Progenitor cell of endocrine pancreas (in vitro differentiated cells): ENCODE measurements at regions not wholly inside any gene's neighbourhood (a gene's known extent, or its start where the extent isn't known, plus 50 kb on each side); places are given as distances from the start of the nearest gene placed in this dataset.
A peak's percentile ranks its signal among the peaks of the same experiment; 100 is the strongest.

ENCODE experiments used
- DNase-seq: peaks from one replicate; pipeline ENCODE4 v3.0.0; 2021; ENCODE audit warnings: low spot score; ENCODE audit not compliant: unreplicated experiment
- H3K27ac Mint-ChIP-seq: 2 replicates; pipeline ENCODE4 v1.8.0; 2021; ENCODE audit warnings: mild to moderate bottlenecking, moderate library complexity, mixed read lengths
- H3K27me3 Mint-ChIP-seq: 2 replicates; pipeline ENCODE4 v1.8.0; 2021; ENCODE audit warnings: mixed read lengths
- H3K36me3 Mint-ChIP-seq: 2 replicates; pipeline ENCODE4 v1.8.0; 2022; ENCODE audit warnings: mixed read lengths; ENCODE audit not compliant: insufficient read depth
- H3K4me1 Mint-ChIP-seq: 2 replicates; pipeline ENCODE4 v1.8.0; 2021; ENCODE audit warnings: low read depth, mixed read lengths
- H3K4me3 Mint-ChIP-seq: 2 replicates; pipeline ENCODE4 v1.8.0; 2021; ENCODE audit warnings: low read depth, mild to moderate bottlenecking, moderate library complexity, mixed read lengths
- H3K9me3 Mint-ChIP-seq: 2 replicates; pipeline ENCODE4 v1.8.0; 2021; ENCODE audit warnings: low read depth, mixed read lengths
- TF ChIP-seq, protein P1 (sequence below): fragments of 200-600 bp; sonication (generic); IDR thresholded peaks from one replicate; pipeline ENCODE4 v1.5.0; 2021; ENCODE audit warnings: antibody characterized with exemption, mild to moderate bottlenecking; ENCODE audit not compliant: unreplicated experiment

DNA sequence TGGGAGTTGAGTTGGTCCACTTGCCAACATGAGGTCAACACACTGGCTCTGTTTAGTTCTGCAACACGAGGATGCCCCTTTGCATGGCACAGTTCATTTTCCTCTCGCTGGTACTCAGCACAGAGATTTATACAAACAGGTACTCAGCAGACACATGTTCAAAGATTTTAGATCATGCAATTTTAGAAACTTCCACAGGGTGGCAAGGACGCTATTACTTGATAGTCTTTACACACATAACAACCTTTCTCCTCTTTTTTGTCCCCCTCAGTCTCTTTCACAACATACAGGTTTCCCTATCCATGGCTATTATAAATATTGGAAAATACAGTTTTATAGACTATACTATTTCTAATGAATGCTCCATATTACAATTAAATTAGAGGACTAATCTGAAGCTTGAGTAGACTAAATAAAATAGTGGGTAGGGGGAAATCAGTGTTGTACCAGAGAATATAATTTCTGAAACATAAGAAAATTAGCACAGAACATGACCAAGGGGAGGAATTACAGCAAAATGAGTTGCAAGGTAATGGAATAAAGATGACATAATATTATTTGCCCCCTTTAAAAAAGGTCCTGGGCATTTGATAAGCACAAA lies 331.8 kb upstream of the BTBD3 start:
- Mint-ChIP-seq H3K4me3 (no peak overlapping the region), H3K4me1 (no peaks in the 10 kb centered on the region), H3K36me3 (no peaks in the 10 kb centered on the region), H3K9me3 (no peaks in the 10 kb centered on the region), H3K27ac (no peak overlapping the region), H3K27me3 (no peaks in the 10 kb centered on the region)
- no peak for DNase-seq
- TF ChIP-seq, protein P1, sequence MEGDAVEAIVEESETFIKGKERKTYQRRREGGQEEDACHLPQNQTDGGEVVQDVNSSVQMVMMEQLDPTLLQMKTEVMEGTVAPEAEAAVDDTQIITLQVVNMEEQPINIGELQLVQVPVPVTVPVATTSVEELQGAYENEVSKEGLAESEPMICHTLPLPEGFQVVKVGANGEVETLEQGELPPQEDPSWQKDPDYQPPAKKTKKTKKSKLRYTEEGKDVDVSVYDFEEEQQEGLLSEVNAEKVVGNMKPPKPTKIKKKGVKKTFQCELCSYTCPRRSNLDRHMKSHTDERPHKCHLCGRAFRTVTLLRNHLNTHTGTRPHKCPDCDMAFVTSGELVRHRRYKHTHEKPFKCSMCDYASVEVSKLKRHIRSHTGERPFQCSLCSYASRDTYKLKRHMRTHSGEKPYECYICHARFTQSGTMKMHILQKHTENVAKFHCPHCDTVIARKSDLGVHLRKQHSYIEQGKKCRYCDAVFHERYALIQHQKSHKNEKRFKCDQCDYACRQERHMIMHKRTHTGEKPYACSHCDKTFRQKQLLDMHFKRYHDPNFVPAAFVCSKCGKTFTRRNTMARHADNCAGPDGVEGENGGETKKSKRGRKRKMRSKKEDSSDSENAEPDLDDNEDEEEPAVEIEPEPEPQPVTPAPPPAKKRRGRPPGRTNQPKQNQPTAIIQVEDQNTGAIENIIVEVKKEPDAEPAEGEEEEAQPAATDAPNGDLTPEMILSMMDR = peak; percentile 63

DNA sequence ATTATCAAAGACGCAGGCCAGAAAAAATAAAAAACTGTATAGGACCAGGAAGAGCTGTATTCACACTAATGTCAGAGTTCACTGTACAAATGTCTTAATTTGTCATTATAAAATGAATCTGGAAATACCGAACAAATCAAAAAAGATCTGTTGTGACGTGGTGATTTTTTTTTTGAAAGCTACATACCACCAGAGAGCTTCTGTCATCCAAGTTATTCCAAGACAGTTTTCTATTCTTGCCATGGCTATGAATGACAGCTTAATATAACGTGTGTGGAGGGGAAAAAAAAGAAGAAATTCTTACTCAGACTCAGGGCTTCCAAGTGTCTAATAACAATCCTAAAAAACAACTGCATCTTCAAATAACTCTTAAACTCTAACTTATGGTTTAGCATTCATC lies 328.8 kb upstream of the BTBD3 start:
- no peaks in the 10 kb centered on the region for H3K27me3 Mint-ChIP-seq
- TF ChIP-seq, protein P1 = no peak
- no peak for DNase-seq
- no peak overlapping the region for H3K27ac Mint-ChIP-seq
- H3K4me3 Mint-ChIP-seq = no peak overlapping the region
- peaks cover 7% of the 10 kb centered on the region for H3K9me3 Mint-ChIP-seq
- H3K36me3 Mint-ChIP-seq = peaks cover 4% of the 10 kb centered on the region
- H3K4me1 Mint-ChIP-seq = no peaks in the 10 kb centered on the region

DNA sequence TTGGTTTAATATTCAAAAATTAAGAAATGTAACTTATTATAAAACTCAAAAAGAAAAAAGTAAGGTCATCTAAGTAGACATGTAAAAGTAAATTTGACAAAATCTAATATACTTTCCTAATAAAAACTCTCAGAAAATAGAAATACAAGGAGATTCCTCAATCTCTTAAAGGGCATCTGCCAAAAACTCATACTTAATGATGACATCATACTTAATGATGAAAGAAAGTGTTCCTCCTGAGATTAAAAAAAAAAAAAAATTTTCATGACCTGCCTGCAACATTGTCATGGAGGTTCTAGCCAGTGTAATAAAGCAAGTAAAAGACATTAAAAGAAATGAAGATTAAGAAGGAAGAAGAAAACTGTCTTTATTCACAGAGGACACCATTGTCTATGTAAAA lies 325.7 kb upstream of the BTBD3 start:
- Mint-ChIP-seq H3K27me3 (no peaks in the 10 kb centered on the region), H3K4me3 (no peak overlapping the region), H3K4me1 (no peaks in the 10 kb centered on the region), H3K9me3 (peaks cover 7% of the 10 kb centered on the region), H3K27ac (no peak overlapping the region), H3K36me3 (peaks cover 4% of the 10 kb centered on the region)
- TF ChIP-seq, protein P1 = no peak
- no peak for DNase-seq

DNA sequence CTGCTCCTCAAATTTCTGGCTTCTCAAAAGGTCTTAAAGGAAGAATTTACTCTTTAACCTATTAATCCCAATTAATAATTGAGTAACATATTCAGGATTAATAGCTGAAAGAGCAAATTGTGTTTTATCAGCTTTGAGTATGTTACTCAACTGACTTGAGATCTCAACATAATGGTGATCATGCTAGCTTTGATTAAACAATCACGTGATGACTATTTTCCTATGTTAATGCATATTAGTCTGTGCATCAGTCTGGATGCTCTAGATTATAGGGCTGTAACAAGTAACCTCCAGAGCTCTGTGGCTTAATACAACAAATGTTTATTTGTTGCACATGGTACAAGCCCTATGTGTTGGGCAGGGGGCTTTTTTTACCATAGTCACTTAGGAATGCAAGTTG lies 313.4 kb upstream of the BTBD3 start:
- no peak overlapping the region for H3K27ac Mint-ChIP-seq
- H3K27me3 Mint-ChIP-seq = no peaks in the 10 kb centered on the region
- TF ChIP-seq, protein P1 = no peak

DNA sequence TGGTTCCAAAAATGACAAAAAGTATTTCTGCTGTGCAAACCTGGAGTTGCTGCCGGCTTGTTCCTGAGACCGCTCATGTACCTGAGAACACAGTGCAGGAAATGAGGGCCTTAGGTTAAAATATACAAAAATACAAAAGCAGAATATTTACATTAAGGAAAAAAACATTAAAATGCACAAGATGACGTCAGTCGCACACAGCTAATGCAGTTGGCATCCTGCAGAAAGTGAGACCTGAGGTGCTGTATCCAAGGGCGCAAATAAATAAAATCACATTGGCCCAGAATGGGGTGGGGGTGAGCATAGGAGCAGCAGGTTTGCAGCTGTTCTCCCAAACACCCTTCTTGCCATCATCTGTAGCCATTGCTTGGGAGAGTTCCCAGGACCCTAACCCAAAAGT lies 310.6 kb upstream of the BTBD3 start:
- H3K36me3 Mint-ChIP-seq = no peaks in the 10 kb centered on the region
- peaks cover 11% of the 10 kb centered on the region for H3K9me3 Mint-ChIP-seq
- no peak overlapping the region for H3K4me3 Mint-ChIP-seq
- DNase-seq = no peak
- peaks cover 15% of the 10 kb centered on the region for H3K4me1 Mint-ChIP-seq
- no peak overlapping the region for H3K27ac Mint-ChIP-seq
- TF ChIP-seq, protein P1 = no peak
- no peaks in the 10 kb centered on the region for H3K27me3 Mint-ChIP-seq

More for the DNA sequence above, 313.4 kb upstream of the BTBD3 start:
- H3K9me3 Mint-ChIP-seq = peaks cover 23% of the 10 kb centered on the region
- H3K36me3 Mint-ChIP-seq = no peaks in the 10 kb centered on the region
- no peak for DNase-seq
- H3K4me1 Mint-ChIP-seq = peaks cover 14% of the 10 kb centered on the region
- H3K4me3 Mint-ChIP-seq = no peak overlapping the region
